GM21529 (cell line): ENCODE measurements at regions not wholly inside any gene's neighbourhood (a gene's known extent, or its start where the extent isn't known, plus 50 kb on each side); places are given as distances from the start of the nearest gene placed in this dataset.

Experiments
- ATAC-seq: cut with Tn5 transposase; IDR thresholded peaks from one replicate; pipeline ENCODE4 v1.9.1; 2021; ENCODE audit not compliant: unreplicated experiment

- no peak for ATAC-seq
These were observed 184.1 kb upstream of the HHIP start for GRCh38 chr4:144461906-144462305.

- ATAC-seq: no peak
These were observed 182.7 kb upstream of the HHIP start for GRCh38 chr4:144463236-144463635.

GRCh38 chr4:144463896-144464295 lies 182.1 kb upstream of the HHIP start:
- no peak for ATAC-seq

GRCh38 chr4:144465546-144465945 lies 180.4 kb upstream of the HHIP start:
- ATAC-seq: no peak

- ATAC-seq: no peak
These were observed 165.9 kb upstream of the HHIP start for GRCh38 chr4:144480068-144480467.

- no peak for ATAC-seq
These were observed 156.1 kb upstream of the HHIP start for GRCh38 chr4:144489831-144490230.

- ATAC-seq: no peak
These were observed 151.7 kb upstream of the HHIP start for GRCh38 chr4:144494280-144494679.

- no peak for ATAC-seq
These were observed 150.0 kb upstream of the HHIP start for GRCh38 chr4:144495944-144496343.

GRCh38 chr4:144499777-144500176 lies 146.2 kb upstream of the HHIP start:
- peak; percentile 85 for ATAC-seq

- no peak for ATAC-seq
These were observed 144.7 kb upstream of the HHIP start for GRCh38 chr4:144501231-144501780.

- ATAC-seq: no peak
These were observed 141.1 kb upstream of the HHIP start for GRCh38 chr4:144504883-144505282.

GRCh38 chr4:144507311-144508101 lies 138.4 kb upstream of the HHIP start:
- no peak for ATAC-seq

GRCh38 chr4:144509088-144510015 lies 136.6 kb upstream of the HHIP start:
- no peak for ATAC-seq

GRCh38 chr4:144514736-144515135 lies 131.2 kb upstream of the HHIP start:
- no peak for ATAC-seq

GRCh38 chr4:144518181-144518895 lies 127.6 kb upstream of the HHIP start:
- no peak for ATAC-seq

- ATAC-seq: no peak
These were observed 114.1 kb upstream of the HHIP start for GRCh38 chr4:144531841-144532240.

- ATAC-seq: peak; percentile 99
These were observed 98.2 kb upstream of the HHIP start for GRCh38 chr4:144547678-144548298.

- no peak for ATAC-seq
These were observed 89.3 kb upstream of the HHIP start for GRCh38 chr4:144556636-144557035.

GRCh38 chr4:144557404-144557803 lies 88.6 kb upstream of the HHIP start:
- no peak for ATAC-seq

GRCh38 chr4:144562019-144562705 lies 83.8 kb upstream of the HHIP start:
- no peak for ATAC-seq
